Hindlimb muscle (tissue), 1 donor: ENCODE measurements at regions not wholly inside any gene's neighbourhood (a gene's known extent, or its start where the extent isn't known, plus 50 kb on each side); places are given as distances from the start of the nearest gene placed in this dataset.

Source experiments
- DNase-seq: peaks from one replicate; pipeline ENCODE4 v3.0.0-alpha.2; 2013

- DNase-seq, result no peak
These were observed 191.2 kb upstream of the SHH start for GRCh38 chr7:156003220-156004162.

DNA sequence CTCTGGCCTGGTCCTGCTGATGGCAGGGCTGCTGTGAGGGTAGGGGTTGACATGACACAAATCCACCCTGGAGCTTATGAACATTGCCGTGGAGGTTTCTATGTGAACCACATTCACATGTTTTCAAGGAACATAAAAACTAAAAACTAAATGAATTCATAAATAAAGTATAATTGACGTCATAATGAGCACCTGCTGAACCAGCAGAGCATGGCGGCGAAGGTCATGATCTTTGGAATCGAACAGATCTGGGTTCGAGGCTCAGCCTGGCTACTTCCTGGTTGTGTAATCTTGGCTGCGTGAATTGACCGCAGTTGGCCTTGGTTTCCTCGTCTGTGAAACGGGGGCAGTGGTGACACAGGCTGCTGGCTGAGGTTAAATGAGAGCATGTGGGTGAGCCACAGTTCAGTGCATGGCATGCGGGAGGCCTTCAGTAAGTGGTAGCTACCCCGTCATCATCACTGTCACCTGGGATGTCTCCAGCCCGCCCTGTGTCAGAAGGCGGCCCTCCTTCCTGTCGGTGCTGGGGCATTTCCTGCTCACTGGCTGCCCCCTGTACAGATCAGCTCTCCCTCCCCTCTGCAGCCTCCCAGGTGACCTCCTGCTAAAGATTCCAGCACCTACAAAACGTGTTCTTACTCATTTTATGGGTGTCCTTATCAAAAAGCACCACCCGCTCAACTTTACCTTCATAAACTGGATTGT, 190.3 kb upstream of the SHH start:
- no peak for DNase-seq

DNA sequence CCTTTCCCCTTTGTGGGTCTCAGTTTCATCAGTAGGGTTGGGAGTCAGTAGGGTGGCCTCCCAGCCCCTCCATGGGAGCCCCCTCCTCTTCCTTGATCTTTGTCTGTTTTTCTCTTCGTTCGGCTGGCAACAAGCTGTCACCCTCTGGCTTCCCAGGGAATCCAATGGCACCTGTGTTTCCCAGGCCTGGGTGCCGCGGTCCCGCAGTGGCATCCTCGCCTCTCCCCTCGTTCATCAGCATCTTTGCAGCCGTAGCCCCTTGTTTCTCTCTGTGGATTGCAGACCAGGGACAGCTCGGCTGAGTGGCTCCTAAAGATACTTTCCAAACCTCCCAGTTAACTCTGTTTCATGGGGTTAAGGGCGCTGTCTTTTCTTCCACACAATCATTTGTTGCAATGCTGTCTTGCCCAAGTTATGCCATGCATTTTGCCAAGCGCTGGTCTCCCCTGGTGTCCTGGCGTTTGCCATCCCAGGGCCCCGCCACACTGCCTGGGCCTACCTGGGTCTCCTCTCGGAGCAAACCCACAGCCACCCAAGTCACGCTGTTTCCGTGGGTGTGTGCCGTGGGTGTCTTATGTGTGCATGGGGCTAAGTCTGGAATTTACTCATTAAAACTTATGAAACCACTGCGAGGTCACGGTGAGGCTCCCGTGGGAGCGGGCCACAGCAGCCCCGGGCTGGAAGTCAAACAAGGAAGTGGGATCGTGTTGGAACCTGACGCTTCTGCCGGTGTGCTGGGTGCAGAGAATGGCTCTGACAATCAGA, 189.4 kb upstream of the SHH start:
- DNase-seq, result no peak

DNA sequence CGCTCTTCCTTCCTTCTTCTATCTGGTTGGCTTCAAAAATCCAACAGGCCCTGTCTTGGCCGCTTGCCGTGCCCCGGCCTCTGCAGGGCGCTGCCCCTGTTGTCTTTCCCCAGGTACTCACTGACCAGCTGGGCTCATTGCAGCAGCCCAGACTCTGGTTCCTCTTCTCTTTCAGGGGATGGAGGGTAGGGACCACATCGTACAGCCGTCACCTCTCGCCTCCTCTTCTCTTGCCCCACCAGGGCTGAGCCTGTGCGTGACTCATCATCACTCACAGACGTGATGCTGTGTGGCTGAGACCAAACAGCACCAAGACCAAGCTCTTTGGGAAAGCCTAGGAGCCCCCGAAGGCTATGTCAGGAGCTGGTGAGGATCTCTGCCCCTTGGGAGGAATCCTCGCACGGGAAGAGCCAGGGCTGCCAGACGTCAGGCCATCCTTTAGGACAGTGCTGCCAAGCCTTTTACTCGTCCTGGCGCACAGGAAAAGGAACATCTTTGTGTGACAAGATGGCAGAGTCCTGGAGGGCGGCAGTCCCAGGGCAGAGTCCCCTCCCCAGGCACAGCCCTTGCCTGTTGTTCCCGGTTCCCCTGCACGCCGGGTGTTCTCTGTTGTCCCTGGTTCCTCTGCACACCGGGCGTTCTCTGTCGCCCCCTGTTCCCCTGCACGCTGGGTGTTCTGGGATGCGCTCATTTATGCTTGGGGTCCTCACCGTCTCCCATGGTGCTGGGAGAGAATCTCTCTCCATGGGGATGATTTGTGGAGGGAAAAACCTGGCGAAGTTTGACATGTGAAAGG, 188.5 kb upstream of the SHH start:
- no peak for DNase-seq

GRCh38 chr7:155999631-156000489, 187.6 kb upstream of the SHH start:
- DNase-seq, result no peak

- DNase-seq, result no peak
These were observed 186.7 kb upstream of the SHH start for GRCh38 chr7:155998766-155999630.

- no peak for DNase-seq
These were observed 186.0 kb upstream of the SHH start for GRCh38 chr7:155998328-155998691.

- DNase-seq, result no peak
These were observed 185.4 kb upstream of the SHH start for GRCh38 chr7:155997431-155998327.

DNA sequence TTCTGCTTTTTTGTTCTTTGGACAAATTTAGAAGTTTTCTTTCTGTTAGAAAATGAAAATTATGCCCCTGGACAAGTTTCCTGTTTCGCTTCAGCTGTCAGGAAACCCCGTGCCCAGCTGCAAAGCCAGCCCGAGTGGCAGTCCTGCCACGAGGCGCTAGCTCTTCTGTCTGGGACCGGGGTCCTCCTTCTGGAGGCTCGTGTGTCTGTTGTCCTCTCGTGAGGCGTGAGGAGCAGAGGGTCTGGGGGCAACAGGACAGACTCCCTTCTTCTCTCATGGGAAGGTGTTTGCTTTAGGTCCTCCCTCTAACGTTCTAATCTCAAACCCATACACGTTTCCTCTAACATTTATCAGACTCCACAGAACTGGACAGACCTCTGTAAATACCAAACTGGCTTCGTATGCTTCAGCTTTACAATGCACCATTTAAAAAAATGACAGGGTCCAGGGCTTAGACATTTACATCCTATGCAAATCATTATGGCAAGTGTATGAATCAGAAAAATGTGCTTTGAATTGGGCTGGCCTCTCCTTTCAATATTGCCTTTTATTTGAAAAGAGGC, 184.5 kb upstream of the SHH start:
- no peak for DNase-seq

- no peak for DNase-seq
These were observed 182.9 kb upstream of the SHH start for GRCh38 chr7:155995183-155995612.

DNA sequence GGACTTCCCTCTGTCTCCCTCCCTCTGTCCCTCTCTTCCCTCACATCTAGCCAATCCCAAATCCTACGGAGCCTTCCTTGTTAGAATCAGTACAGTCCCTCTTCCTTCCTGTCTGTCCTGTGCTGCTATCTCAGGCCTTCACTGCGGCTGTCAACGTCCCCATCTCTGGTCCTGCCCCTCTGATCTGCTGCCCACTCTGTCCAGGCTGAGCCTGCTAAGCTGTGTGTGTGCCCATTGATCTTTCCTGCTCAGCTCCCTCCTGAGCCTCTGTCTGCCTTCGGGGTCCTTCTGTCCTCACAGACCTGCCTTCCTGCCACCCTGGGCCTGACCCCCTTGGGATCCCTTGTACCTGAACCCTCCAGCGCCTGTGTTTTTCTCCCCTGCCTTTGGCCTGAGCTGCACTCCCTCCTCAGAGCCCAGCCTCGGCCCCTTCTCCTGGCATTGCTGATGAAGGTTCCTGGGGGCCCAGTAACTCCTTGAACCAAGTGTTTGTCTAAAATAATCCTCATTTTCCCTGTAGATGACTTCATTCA, 182.1 kb upstream of the SHH start:
- DNase-seq, result no peak

GRCh38 chr7:155993420-155994278, 181.4 kb upstream of the SHH start:
- DNase-seq, result no peak

DNA sequence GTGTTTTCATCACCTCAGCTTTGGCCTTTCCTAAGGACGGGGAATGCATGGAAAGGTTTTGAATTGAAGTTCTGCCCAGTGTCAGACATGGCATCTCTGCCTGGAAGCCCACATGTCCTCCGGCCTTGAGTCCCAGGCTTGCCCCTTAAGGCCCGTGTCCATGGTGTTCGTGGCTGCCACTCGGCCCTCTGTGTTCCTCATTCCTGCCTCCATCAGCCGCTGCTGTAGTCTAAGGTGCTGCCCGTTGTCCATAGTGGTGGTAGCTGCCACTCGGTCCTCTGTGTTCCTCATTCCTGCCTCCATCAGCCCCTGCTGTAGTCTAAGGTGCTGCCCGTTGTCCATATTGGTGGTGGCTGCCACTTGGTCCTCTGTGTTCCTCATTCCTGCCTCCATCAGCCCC, 180.7 kb upstream of the SHH start:
- no peak for DNase-seq

- no peak for DNase-seq
These were observed 180.3 kb upstream of the SHH start for GRCh38 chr7:155992538-155992937.

GRCh38 chr7:155992107-155992506, 179.8 kb upstream of the SHH start:
- no peak for DNase-seq

DNA sequence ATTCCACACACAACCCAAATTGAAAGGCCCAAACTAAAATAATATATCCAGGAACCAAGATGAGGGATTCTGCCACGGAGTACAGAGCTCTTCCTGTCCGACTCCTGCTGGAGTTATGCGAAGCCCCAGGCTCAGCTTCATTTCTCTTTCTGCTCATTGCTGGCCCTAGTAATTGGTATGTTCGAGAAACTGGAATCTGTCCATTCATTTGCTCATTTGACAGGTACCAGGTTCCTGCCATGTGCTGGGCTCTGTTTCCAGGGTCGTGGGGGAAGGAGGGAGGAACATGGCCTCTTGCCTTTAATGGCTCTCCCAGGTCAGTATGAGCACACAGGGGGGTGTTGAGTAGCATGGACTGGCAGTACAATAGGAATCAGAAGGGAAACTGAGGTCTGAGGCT, 179.2 kb upstream of the SHH start:
- DNase-seq, result no peak

DNA sequence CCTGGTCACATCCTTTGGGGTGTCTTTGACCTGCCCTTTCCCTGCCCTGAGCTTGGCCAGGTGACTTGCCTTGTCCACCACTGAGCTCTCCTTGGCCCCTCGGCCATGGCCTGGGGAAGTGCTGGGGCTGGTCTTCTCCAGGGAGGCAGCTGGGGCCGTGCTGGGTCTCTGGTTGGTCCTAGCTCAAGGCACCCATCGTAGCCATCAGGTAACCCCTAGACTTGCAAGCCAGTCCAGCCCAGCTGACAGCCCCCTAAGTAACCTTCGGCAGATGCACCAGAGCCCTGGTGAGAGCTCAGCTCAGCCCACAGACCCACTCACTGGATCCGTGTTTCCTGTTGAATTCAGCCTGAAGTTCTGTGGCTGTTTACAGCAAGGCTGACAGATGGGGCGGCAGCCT, 176.2 kb upstream of the SHH start:
- DNase-seq, result no peak
